Tibial artery (tissue), 4 donors: ENCODE measurements at regions not wholly inside any gene's neighbourhood (a gene's known extent, or its start where the extent isn't known, plus 50 kb on each side); places are given as distances from the start of the nearest gene placed in this dataset.

ENCODE experiments used
- DNase-seq, 2 donors: peaks; one replicate each; pipeline ENCODE4 v3.0.0-alpha.2; 2019
- H3K27ac ChIP-seq, 2 donors: fragments of 200-600 bp; sonication (generic) in 1 of 2; 1 replicate in 1 of 2; 2 replicates in 1 of 2; pipeline ENCODE4 v1.5.1; 2018 to 2019; ENCODE audit warnings: mild to moderate bottlenecking in 1 of 2
- H3K27me3 ChIP-seq, 2 donors: fragments of 200-600 bp; sonication (generic) in 1 of 2; one replicate each; pipeline versions ENCODE4 v1.5.1 to v1.6.0; 2016 to 2019
- H3K36me3 ChIP-seq, 3 donors: fragments of 200-600 bp; sonication (generic) in 2 of 3; one replicate each; pipeline ENCODE4 v1.5.1; 2016 to 2019; ENCODE audit warnings: mild to moderate bottlenecking in 2 of 3
- H3K4me1 ChIP-seq, 4 donors: fragments of 200-600 bp; sonication (generic) in 2 of 4; 1 replicate in 3 of 4; 2 replicates in 1 of 4; pipeline ENCODE4 v1.5.1; 2016 to 2019
- H3K4me3 ChIP-seq, 2 donors: fragments of 200-600 bp; sonication (generic) in 1 of 2; 1 replicate in 1 of 2; 2 replicates in 1 of 2; pipeline ENCODE4 v1.5.1; 2018 to 2019; ENCODE audit warnings: mild to moderate bottlenecking in 2 of 2
- H3K9me3 ChIP-seq, 3 donors: fragments of 200-600 bp; sonication (generic) in 1 of 3; one replicate each; pipeline ENCODE4 v1.5.1; 2016 to 2019
- CTCF ChIP-seq, 2 experiments: fragments of 200-600 bp in 1 of 2; fragments of 450-650 bp in 1 of 2; IDR thresholded peaks; one replicate each; pipeline ENCODE4 v1.5.1; 2017 to 2019; ENCODE audit warnings: antibody characterized with exemption in 2 of 2, mild to moderate bottlenecking in 1 of 2, moderate library complexity in 1 of 2
- intact Hi-C: fragments of 100-400 bp; cut with DNase I; formaldehyde crosslinking; loops from one replicate; pipeline ENCODE4 v1.15.0; 2023; ENCODE audit warnings: low total_unique reads

- DNase-seq, result no peak
- Histone ChIP-seq H3K36me3 (no peaks in the 10 kb centered on the region), H3K27me3 (no peaks in the 10 kb centered on the region), H3K27ac (no peak overlapping the region), H3K4me1 (peaks cover 0 to 63% (median 31%) of the 10 kb centered on the region in 4 donors), H3K4me3 (no peak overlapping the region), H3K9me3 (no peaks in the 10 kb centered on the region)
- TF ChIP-seq CTCF (IDR thresholded peaks at IDR 0.05), result no peak
- intact Hi-C loops, result no loop called here
Observed at GRCh38 chr11:35085531-35086165, 53.3 kb upstream of the CD44 start.

- no peak for DNase-seq
- intact Hi-C loops, result no loop called here
- Histone ChIP-seq H3K9me3 (no peaks in the 10 kb centered on the region), H3K27ac (peak overlapping the region in 1 of 2 donors; percentile 43), H3K4me3 (no peak overlapping the region), H3K36me3 (no peaks in the 10 kb centered on the region), H3K27me3 (no peaks in the 10 kb centered on the region), H3K4me1 (peaks cover 0 to 52% (median 24%) of the 10 kb centered on the region in 4 donors)
- TF ChIP-seq CTCF (IDR thresholded peaks at IDR 0.05), result no peak
Observed at GRCh38 chr11:35087648-35088047, 51.3 kb upstream of the CD44 start.

GRCh38 chr11:35088226-35088625, 50.7 kb upstream of the CD44 start:
- intact Hi-C loops, result no loop called here
- Histone ChIP-seq H3K27ac (peak overlapping the region in 1 of 2 donors; percentile 43), H3K4me1 (peaks cover 0 to 46% (median 19%) of the 10 kb centered on the region in 4 donors), H3K9me3 (no peaks in the 10 kb centered on the region), H3K4me3 (no peak overlapping the region), H3K27me3 (no peaks in the 10 kb centered on the region), H3K36me3 (no peaks in the 10 kb centered on the region)
- TF ChIP-seq CTCF (IDR thresholded peaks at IDR 0.05), result no peak
- DNase-seq, result no peak

GRCh38 chr11:35088676-35089075, 50.3 kb upstream of the CD44 start:
- intact Hi-C loops, result no loop called here
- no peak for DNase-seq
- no peak overlapping the region for H3K4me3 ChIP-seq
- H3K4me1 ChIP-seq, result peaks cover 0 to 42% (median 16%) of the 10 kb centered on the region in 4 donors
- no peak for TF ChIP-seq CTCF (IDR thresholded peaks at IDR 0.05)
- no peaks in the 10 kb centered on the region for H3K36me3 ChIP-seq
- no peaks in the 10 kb centered on the region for H3K27me3 ChIP-seq
- peak overlapping the region in 1 of 2 donors; percentile 43 for H3K27ac ChIP-seq
- no peaks in the 10 kb centered on the region for H3K9me3 ChIP-seq
